Stimulated activated naive CD4-positive, alpha-beta T cell (primary cell): ENCODE measurements at regions not wholly inside any gene's neighbourhood (a gene's known extent, or its start where the extent isn't known, plus 50 kb on each side); places are given as distances from the start of the nearest gene placed in this dataset.

Experiments used
- DNase-seq, 6 experiments: peaks; one replicate each; lab custom pipeline; 2025; lab: John Stamatoyannopoulos, UW

GRCh38 chr1:193663965-193664364, 477.6 kb upstream of the B3GALT2 start:
- no peak for DNase-seq

- DNase-seq: no peak
These were observed 475.6 kb upstream of the B3GALT2 start for GRCh38 chr1:193662030-193662429.

GRCh38 chr1:193661385-193661784, 475.0 kb upstream of the B3GALT2 start:
- DNase-seq: no peak

GRCh38 chr1:193660428-193660827, 474.0 kb upstream of the B3GALT2 start:
- DNase-seq: no peak

GRCh38 chr1:193658691-193659090, 472.3 kb upstream of the B3GALT2 start:
- DNase-seq: no peak

- no peak for DNase-seq
These were observed 471.7 kb upstream of the B3GALT2 start for GRCh38 chr1:193658081-193658480.

- DNase-seq: no peak
These were observed 471.1 kb upstream of the B3GALT2 start for GRCh38 chr1:193657552-193657951.

GRCh38 chr1:193656841-193657240, 470.4 kb upstream of the B3GALT2 start:
- no peak for DNase-seq

- no peak for DNase-seq
These were observed 468.7 kb upstream of the B3GALT2 start for GRCh38 chr1:193654951-193655735.

GRCh38 chr1:193649587-193649986, 463.2 kb upstream of the B3GALT2 start:
- no peak for DNase-seq

GRCh38 chr1:193634876-193635275, 448.5 kb upstream of the B3GALT2 start:
- DNase-seq: no peak

GRCh38 chr1:193634470-193634869, 448.1 kb upstream of the B3GALT2 start:
- DNase-seq: peak in 1 of 6 experiments; percentile 9

GRCh38 chr1:193633991-193634390, 447.6 kb upstream of the B3GALT2 start:
- DNase-seq: no peak

GRCh38 chr1:193633093-193633492, 446.7 kb upstream of the B3GALT2 start:
- DNase-seq: no peak

- no peak for DNase-seq
These were observed 444.9 kb upstream of the B3GALT2 start for GRCh38 chr1:193631306-193631705.

GRCh38 chr1:193629875-193630274, 443.5 kb upstream of the B3GALT2 start:
- no peak for DNase-seq

- no peak for DNase-seq
These were observed 440.3 kb upstream of the B3GALT2 start for GRCh38 chr1:193626695-193627094.

GRCh38 chr1:193625255-193625654, 438.8 kb upstream of the B3GALT2 start:
- no peak for DNase-seq

GRCh38 chr1:193619911-193620310, 433.5 kb upstream of the B3GALT2 start:
- DNase-seq: no peak

GRCh38 chr1:193614817-193615216, 428.4 kb upstream of the B3GALT2 start:
- no peak for DNase-seq

- DNase-seq: no peak
These were observed 427.9 kb upstream of the B3GALT2 start for GRCh38 chr1:193614275-193614674.

- DNase-seq: no peak
These were observed 426.6 kb upstream of the B3GALT2 start for GRCh38 chr1:193613041-193613440.

GRCh38 chr1:193609592-193609991, 423.2 kb upstream of the B3GALT2 start:
- no peak for DNase-seq

- no peak for DNase-seq
These were observed 421.4 kb upstream of the B3GALT2 start for GRCh38 chr1:193607787-193608186.
